PC-3 (cell line): ENCODE measurements at regions not wholly inside any gene's neighbourhood (a gene's known extent, or its start where the extent isn't known, plus 50 kb on each side); places are given as distances from the start of the nearest gene placed in this dataset.

Experiments used
- ATAC-seq: fragments of 200-7000 bp; cut with Tn5 transposase; 2 replicates; pipeline ENCODE4 v1.9.1; 2020; ENCODE audit warnings: mild to moderate bottlenecking, moderate library complexity
- BruUV-seq: library from RNA; stranded (reverse); fragments of 400-500 nt; replicated peaks from 2 replicates; lab custom pipeline; 2021; lab: Mats Ljungman, UMichigan
- CTCF ChIA-PET: fragments of 300-600 bp; sonication (Branson Sonifier 250); formaldehyde crosslinking; loops from one replicate; lab custom pipeline; 2022; ENCODE audit warnings: antibody characterized with exemption; lab: Charles Lee
- POLR2A ChIA-PET: fragments of 300-600 bp; sonication (Branson Sonifier 250); formaldehyde crosslinking; loops from one replicate; lab custom pipeline; 2022; ENCODE audit warnings: antibody characterized with exemption; ENCODE audit not compliant: unreplicated experiment; lab: Charles Lee
- DNase-seq: peaks from one replicate; pipeline ENCODE4 v3.0.0-alpha.2; 2015
- H2AFZ ChIP-seq: fragments of 300-600 bp; sonication (generic); 2 replicates; pipeline ENCODE4 v1.6.0; 2016; ENCODE audit warnings: antibody characterized with exemption, low read length
- H3F3A ChIP-seq: fragments of 300-600 bp; sonication (generic); one replicate; pipeline ENCODE4 v1.6.0; 2017; ENCODE audit warnings: antibody characterized with exemption, low read length, control low read depth, mild to moderate bottlenecking; ENCODE audit not compliant: unreplicated experiment
- H3K27ac ChIP-seq: fragments of 300-600 bp; sonication (generic); 2 replicates; pipeline ENCODE4 v1.5.1; 2016; ENCODE audit warnings: mild to moderate bottlenecking, low read length
- H3K27me3 ChIP-seq: fragments of 300-600 bp; sonication (generic); 2 replicates; pipeline ENCODE4 v1.6.1; 2016; ENCODE audit warnings: low read length, mixed read lengths
- H3K36me3 ChIP-seq: fragments of 300-600 bp; sonication (generic); 2 replicates; pipeline ENCODE4 v1.6.1; 2016; ENCODE audit warnings: low read depth, mixed run types, low read length, mixed read lengths
- H3K4me1 ChIP-seq: fragments of 300-600 bp; sonication (generic); 2 replicates; pipeline ENCODE4 v1.5.1; 2016; ENCODE audit warnings: low read length; ENCODE audit not compliant: insufficient read depth
- H3K4me2 ChIP-seq: fragments of 300-600 bp; sonication (generic); 2 replicates; pipeline ENCODE4 v1.6.0; 2016; ENCODE audit warnings: low read length
- H3K4me3 ChIP-seq: fragments of 300-600 bp; sonication (generic); 2 replicates; pipeline ENCODE4 v1.5.1; 2016; ENCODE audit warnings: mild to moderate bottlenecking, low read length, mixed read lengths
- H3K79me2 ChIP-seq: fragments of 300-600 bp; sonication (generic); 2 replicates; pipeline ENCODE4 v1.6.1; 2017; ENCODE audit warnings: low read length, mixed read lengths
- H3K9ac ChIP-seq: fragments of 300-600 bp; sonication (generic); 2 replicates; pipeline ENCODE4 v1.6.0; 2016; ENCODE audit warnings: mild to moderate bottlenecking, low read length
- H3K9me2 ChIP-seq: fragments of 300-600 bp; sonication (generic); replicated peaks from 2 replicates; pipeline ENCODE4 v1.6.1; 2016; ENCODE audit warnings: mixed run types, low read length, mixed read lengths
- H3K9me3 ChIP-seq: fragments of 300-600 bp; sonication (generic); 2 replicates; pipeline ENCODE4 v1.6.1; 2016; ENCODE audit warnings: low read length, mixed read lengths
- H4K20me1 ChIP-seq: fragments of 300-600 bp; sonication (generic); 2 replicates; pipeline ENCODE4 v1.6.1; 2016; ENCODE audit warnings: low read length, mixed read lengths
- EZH2 ChIP-seq: fragments of 300-600 bp; sonication (generic); IDR thresholded peaks from one replicate; pipeline ENCODE4 v1.6.1; 2017; ENCODE audit warnings: antibody characterized with exemption, mild to moderate bottlenecking, low read length; ENCODE audit not compliant: unreplicated experiment
- EZH2phosphoT487 ChIP-seq: fragments of 300-600 bp; sonication (generic); IDR thresholded peaks from 2 replicates; pipeline ENCODE4 v1.6.1; 2018; ENCODE audit warnings: mild to moderate bottlenecking, antibody characterized with exemption, low read length, borderline replicate concordance
- intact Hi-C: fragments of 100-400 bp; cut with micrococcal nuclease; formaldehyde crosslinking; loops from 2 replicates; pipeline ENCODE4 v1.9.0; 2023
- TF ChIP-seq, protein P1 (sequence below): fragments of 300-600 bp; sonication (generic); conservative IDR thresholded peaks from 2 replicates; pipeline ENCODE4 v1.5.1; 2017; ENCODE audit warnings: antibody characterized with exemption, low read depth, mild to moderate bottlenecking, low read length

DNA sequence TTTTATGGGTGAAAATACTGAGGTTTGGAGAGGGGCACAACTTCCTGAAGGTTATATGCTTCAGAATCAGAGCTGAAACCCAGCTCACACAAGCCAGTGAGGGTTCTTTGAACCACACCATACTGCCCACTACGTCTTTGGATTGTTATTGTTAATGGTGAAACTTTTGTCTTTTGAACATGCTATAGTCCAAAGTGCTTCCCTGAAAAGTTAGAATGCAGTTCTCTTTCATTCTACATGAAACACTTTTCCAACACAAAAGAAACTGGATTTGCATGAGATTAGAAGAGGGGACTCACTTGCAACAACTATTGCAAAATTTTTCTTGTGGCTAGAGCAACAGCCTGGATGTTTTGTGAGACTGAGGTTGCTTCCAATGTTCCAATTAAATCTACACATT lies 473.6 kb downstream of the SOX2 start:
- Histone ChIP-seq H3K36me3 (no peaks in the 10 kb centered on the region), H3K4me2 (no peak overlapping the region), H3K9me3 (no peaks in the 10 kb centered on the region), H3K9ac (no peak overlapping the region), H3F3A (no peaks in the 10 kb centered on the region), H3K9me2 (no peaks in the 10 kb centered on the region), H3K4me3 (no peak overlapping the region), H3K27ac (no peak overlapping the region), H4K20me1 (no peaks in the 10 kb centered on the region), H3K79me2 (no peaks in the 10 kb centered on the region), H3K27me3 (peaks cover 45% of the 10 kb centered on the region), H2AFZ (no peak overlapping the region), H3K4me1 (peaks cover 6% of the 10 kb centered on the region; the same call in 1 of the 2 replicates)
- ChIA-PET POLR2A (no interaction called here), CTCF (no interaction called here)
- TF ChIP-seq, protein P1, sequence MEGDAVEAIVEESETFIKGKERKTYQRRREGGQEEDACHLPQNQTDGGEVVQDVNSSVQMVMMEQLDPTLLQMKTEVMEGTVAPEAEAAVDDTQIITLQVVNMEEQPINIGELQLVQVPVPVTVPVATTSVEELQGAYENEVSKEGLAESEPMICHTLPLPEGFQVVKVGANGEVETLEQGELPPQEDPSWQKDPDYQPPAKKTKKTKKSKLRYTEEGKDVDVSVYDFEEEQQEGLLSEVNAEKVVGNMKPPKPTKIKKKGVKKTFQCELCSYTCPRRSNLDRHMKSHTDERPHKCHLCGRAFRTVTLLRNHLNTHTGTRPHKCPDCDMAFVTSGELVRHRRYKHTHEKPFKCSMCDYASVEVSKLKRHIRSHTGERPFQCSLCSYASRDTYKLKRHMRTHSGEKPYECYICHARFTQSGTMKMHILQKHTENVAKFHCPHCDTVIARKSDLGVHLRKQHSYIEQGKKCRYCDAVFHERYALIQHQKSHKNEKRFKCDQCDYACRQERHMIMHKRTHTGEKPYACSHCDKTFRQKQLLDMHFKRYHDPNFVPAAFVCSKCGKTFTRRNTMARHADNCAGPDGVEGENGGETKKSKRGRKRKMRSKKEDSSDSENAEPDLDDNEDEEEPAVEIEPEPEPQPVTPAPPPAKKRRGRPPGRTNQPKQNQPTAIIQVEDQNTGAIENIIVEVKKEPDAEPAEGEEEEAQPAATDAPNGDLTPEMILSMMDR: no peak
- TF ChIP-seq EZH2 (no peak), EZH2phosphoT487 (no peak)
- no TSS peak for BruUV-seq
- ATAC-seq (no peak), DNase-seq (no peak)
- intact Hi-C loops: no loop called here

GRCh38 chr3:182190056-182190455 lies 478.3 kb downstream of the SOX2 start:
- H3K27ac ChIP-seq: no peak overlapping the region
- no peaks in the 10 kb centered on the region for H4K20me1 ChIP-seq
- no peaks in the 10 kb centered on the region for H3F3A ChIP-seq
- intact Hi-C loops: no loop called here
- no peaks in the 10 kb centered on the region for H3K4me1 ChIP-seq
- H3K4me2 ChIP-seq: no peak overlapping the region
- no peak overlapping the region for H3K9ac ChIP-seq
- no peak for DNase-seq
- no peak for ATAC-seq
- ChIA-PET CTCF (no interaction called here), POLR2A (no interaction called here)
- H3K9me2 ChIP-seq: no peaks in the 10 kb centered on the region
- H3K27me3 ChIP-seq: peaks cover 49% of the 10 kb centered on the region
- no peaks in the 10 kb centered on the region for H3K79me2 ChIP-seq
- no peak overlapping the region for H2AFZ ChIP-seq
- BruUV-seq: no TSS peak
- H3K4me3 ChIP-seq: no peak overlapping the region
- TF ChIP-seq, protein P1: no peak
- TF ChIP-seq EZH2: no peak
- no peak for TF ChIP-seq EZH2phosphoT487
- H3K36me3 ChIP-seq: no peaks in the 10 kb centered on the region
- no peaks in the 10 kb centered on the region for H3K9me3 ChIP-seq

DNA sequence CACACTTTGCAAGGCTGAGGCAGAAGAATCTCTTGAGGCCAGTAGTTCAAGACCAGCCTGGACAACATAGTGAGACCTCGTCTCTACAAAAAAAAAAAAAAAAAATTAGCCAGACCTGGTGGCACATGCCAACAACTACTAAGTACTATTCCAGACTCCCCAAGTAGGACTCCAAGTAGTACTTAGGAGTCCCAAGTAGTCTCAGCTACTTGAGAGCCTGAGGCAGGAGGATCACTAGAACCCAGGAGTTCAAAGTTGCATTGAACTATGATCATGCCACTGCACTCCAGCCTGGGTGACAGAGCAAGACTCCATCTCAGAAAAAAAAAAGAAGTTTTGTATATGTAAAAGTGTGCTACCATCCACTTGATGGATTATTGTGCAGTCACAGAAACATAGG lies 486.6 kb downstream of the SOX2 start:
- Histone ChIP-seq H3K9me3 (no peaks in the 10 kb centered on the region), H4K20me1 (no peaks in the 10 kb centered on the region), H3F3A (no peaks in the 10 kb centered on the region), H3K4me2 (no peak overlapping the region), H3K79me2 (no peaks in the 10 kb centered on the region), H3K4me3 (no peak overlapping the region), H3K36me3 (no peaks in the 10 kb centered on the region), H3K9ac (no peak overlapping the region), H3K27me3 (peaks cover 37% of the 10 kb centered on the region), H2AFZ (no peak overlapping the region), H3K9me2 (no peaks in the 10 kb centered on the region), H3K4me1 (no peaks in the 10 kb centered on the region), H3K27ac (no peak overlapping the region)
- ChIA-PET POLR2A (no interaction called here), CTCF (no interaction called here)
- intact Hi-C loops: no loop called here
- DNase-seq (no peak), ATAC-seq (no peak)
- TF ChIP-seq EZH2 (no peak), EZH2phosphoT487 (no peak)
- TF ChIP-seq, protein P1: no peak
- no TSS peak for BruUV-seq
